Lower leg skin (tissue), 4 donors: ENCODE measurements at regions not wholly inside any gene's neighbourhood (a gene's known extent, or its start where the extent isn't known, plus 50 kb on each side); places are given as distances from the start of the nearest gene placed in this dataset.

Experiments
- DNase-seq, 2 donors: peaks; one replicate each; pipeline ENCODE4 v3.0.0-alpha.2; 2019; ENCODE audit warnings: low spot score in 2 of 2
- H3K4me3 ChIP-seq: fragments of 200-600 bp; sonication (generic); 2 replicates; pipeline ENCODE4 v1.5.1; 2017; ENCODE audit warnings: mild to moderate bottlenecking, low read depth; ENCODE audit not compliant: poor library complexity, severe bottlenecking
- CTCF ChIP-seq, 3 donors: fragments of 450-650 bp; IDR thresholded peaks; one replicate each; pipeline ENCODE4 v1.5.1; 2016; ENCODE audit warnings: antibody characterized with exemption in 3 of 3, mild to moderate bottlenecking in 3 of 3, moderate library complexity in 2 of 3
- POLR2A ChIP-seq, 2 donors: fragments of 450-650 bp; IDR thresholded peaks; one replicate each; pipeline ENCODE4 v1.6.1; 2016 to 2017; ENCODE audit warnings: antibody characterized with exemption in 2 of 2, mild to moderate bottlenecking in 1 of 2, moderate library complexity in 1 of 2
- WGBS, 2 donors: methylation state at CpG; one replicate each; pipeline ENCODE4 v1.1.5; 2018; 5-methylcytosine and 5-hydroxymethylcytosine counted together
- intact Hi-C: fragments of 100-400 bp; cut with DNase I; formaldehyde crosslinking; loops from one replicate; pipeline ENCODE4 v1.15.0; 2023; ENCODE audit warnings: low total_unique reads

GRCh38 chr4:66569228-66569627 lies 898.9 kb upstream of the EPHA5 start:
- no peak overlapping the region for H3K4me3 ChIP-seq
- TF ChIP-seq CTCF (IDR thresholded peaks at IDR 0.05) (no peak), POLR2A (IDR thresholded peaks at IDR 0.05) (no peak)
- intact Hi-C loops: no loop called here
- no peak for DNase-seq

- H3K4me3 ChIP-seq: no peak overlapping the region
- WGBS, 2 donors: 92 to 94% methylated on average over 3 of the region's 3 CpGs
- no peak for DNase-seq
- intact Hi-C loops: no loop called here
- no peak for TF ChIP-seq POLR2A (IDR thresholded peaks at IDR 0.05)
Measured at GRCh38 chr4:66568431-66568830, 898.1 kb upstream of the EPHA5 start.

- H3K4me3 ChIP-seq: no peak overlapping the region
- intact Hi-C loops: no loop called here
- TF ChIP-seq CTCF (IDR thresholded peaks at IDR 0.05) (no peak), POLR2A (IDR thresholded peaks at IDR 0.05) (no peak)
- no peak for DNase-seq
- 78 to 81% methylated on average over 2 of the region's 2 CpGs for WGBS, 2 donors
Measured at GRCh38 chr4:66568001-66568400, 897.7 kb upstream of the EPHA5 start.

- no peak for DNase-seq
- no peak for TF ChIP-seq POLR2A (IDR thresholded peaks at IDR 0.05)
- TF ChIP-seq CTCF (IDR thresholded peaks at IDR 0.05): no peak
- H3K4me3 ChIP-seq: no peak overlapping the region
- intact Hi-C loops: no loop called here
Measured at GRCh38 chr4:66567551-66567950, 897.3 kb upstream of the EPHA5 start.

- intact Hi-C loops: no loop called here
- TF ChIP-seq CTCF (IDR thresholded peaks at IDR 0.05) (no peak), POLR2A (IDR thresholded peaks at IDR 0.05) (no peak)
- no peak for DNase-seq
- H3K4me3 ChIP-seq: no peak overlapping the region
Measured at GRCh38 chr4:66565801-66566200, 895.5 kb upstream of the EPHA5 start.

GRCh38 chr4:66564901-66565651 lies 894.8 kb upstream of the EPHA5 start:
- intact Hi-C loops: no loop called here
- 88 to 89% methylated on average over 12 of the region's 12 CpGs for WGBS, 2 donors
- no peak for DNase-seq
- no peak overlapping the region for H3K4me3 ChIP-seq
- no peak for TF ChIP-seq CTCF (IDR thresholded peaks at IDR 0.05)
- TF ChIP-seq POLR2A (IDR thresholded peaks at IDR 0.05): no peak
